NCI-H1105 (cell line): ENCODE measurements at regions not wholly inside any gene's neighbourhood (a gene's known extent, or its start where the extent isn't known, plus 50 kb on each side); places are given as distances from the start of the nearest gene placed in this dataset.
"Not testable (repeated sequence)": the region's sequence is repeated elsewhere in the genome, so short reads cannot be mapped to it uniquely, and the experiment has no call there.

Experiments used
- DNase-seq: peaks from one replicate; lab custom pipeline; 2025; lab: John Stamatoyannopoulos, UW

DNA sequence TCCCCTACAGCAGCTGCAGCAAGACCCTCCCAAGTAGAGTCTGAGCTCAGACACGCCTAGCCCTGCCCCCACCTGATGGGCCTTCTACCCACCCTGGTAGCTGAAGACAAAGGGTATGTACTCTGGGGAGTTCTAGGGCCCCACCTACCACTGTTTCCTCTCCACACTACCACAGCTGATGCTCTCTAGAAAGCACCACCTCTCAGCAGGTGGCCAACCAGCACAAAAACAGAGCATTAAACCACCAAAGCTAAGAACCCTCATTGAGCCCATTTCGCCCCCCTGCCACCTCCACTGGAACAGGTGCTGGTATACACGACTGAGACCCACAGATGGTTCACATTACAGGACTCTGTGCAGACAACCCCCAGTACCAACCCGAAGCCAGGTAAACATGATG, 258.9 kb downstream of the SETD4 start:
- peak; percentile 26 for DNase-seq

DNA sequence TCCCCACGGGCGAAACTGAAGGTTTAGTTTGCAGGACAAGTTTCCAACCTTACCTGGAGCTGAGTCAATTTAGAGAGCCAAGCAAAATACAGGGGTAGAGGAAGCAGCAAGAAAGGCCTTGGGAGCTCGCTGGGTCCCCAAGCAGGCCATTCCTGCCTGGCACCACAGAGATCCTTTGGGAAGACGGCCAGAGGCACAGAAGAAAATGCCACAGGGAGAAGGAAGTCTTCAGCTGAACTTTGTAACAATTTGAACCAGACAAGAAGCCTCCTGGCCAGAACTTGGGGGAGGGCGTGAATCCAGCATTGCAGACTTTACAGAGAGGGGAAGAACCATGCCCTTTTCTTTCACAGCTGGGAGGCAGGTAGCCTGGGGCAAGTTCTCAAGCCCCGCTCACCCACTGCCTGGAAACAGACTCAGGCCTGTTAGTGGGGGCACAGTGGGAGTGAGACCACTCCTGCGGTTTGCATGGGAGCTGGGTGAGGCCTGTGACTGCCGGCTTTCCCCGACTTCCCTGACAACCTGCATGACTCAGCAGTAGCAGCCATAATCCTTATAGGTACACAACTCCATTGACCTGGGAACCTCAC, 259.4 kb downstream of the SETD4 start:
- not testable (repeated sequence) for DNase-seq

DNA sequence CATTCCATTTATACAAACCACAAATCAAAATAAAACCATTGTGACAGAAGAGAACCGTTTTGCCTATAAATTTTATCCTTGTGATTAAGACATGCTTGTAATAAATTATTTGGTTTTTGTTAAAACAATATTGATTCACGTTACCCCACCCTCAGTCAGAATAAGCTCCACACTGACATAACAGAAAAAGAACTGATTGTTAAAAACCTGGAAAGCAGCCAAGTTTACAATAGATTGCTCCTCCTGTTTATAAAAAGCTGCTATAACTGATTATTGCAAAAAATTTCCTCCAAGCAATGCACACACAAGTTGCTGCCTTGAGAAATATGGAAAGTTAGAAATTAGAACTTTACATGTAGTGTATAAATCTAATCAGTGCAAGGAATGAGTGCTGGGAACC, 263.5 kb downstream of the SETD4 start:
- peak; percentile 50 for DNase-seq

DNA sequence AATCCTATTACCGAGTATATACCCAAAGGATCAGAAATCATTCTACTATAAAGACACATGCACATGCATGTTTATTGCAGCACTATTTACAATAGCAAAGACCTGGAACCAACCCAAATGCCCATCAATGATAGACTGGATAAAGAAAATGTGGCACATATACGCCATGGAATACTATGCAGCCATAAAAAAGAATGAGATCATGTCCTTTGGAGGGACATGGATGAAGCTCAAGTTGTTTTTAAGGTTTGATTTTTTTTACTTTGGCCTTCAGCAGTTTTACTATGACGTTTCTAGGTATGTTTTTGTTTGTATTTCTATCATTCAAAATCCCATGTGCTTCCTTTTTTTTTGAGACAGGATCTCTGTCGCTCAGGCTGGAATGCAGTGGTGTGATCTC, 265.8 kb downstream of the SETD4 start:
- DNase-seq = not testable (repeated sequence)

DNA sequence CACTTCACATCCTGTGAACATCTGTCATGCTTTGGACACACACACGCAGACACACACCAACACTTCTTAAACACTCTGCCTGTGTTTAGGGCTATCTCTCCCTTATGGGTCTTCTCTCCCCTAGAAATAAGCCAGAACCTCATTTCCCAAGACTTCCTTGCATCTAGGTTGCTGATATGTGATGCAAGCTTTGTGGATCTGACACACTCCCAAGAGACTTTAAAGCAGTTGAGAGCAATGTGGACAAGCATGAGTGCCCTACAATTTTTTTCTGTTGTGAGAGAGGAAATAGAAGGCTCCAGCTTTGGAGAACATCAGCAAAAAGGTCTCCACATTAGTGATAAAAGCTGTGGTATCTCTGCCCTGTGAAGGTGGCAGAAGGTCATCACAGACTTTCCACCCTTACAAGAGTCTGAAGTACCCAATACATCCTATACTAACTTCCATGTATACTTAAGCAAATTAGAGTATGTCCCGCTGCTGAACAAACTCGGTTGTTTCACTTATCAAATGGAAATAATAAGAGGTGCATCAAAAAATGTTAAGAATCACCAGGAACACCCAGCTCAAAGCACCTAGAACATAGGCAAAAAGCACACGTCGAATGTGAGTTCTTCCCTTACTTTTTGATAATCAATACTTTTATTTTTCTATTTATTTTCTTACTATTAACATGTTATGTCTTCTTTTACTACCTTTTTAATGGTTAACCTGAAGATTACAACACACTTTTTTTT, 267.6 kb downstream of the SETD4 start:
- no peak for DNase-seq

DNA sequence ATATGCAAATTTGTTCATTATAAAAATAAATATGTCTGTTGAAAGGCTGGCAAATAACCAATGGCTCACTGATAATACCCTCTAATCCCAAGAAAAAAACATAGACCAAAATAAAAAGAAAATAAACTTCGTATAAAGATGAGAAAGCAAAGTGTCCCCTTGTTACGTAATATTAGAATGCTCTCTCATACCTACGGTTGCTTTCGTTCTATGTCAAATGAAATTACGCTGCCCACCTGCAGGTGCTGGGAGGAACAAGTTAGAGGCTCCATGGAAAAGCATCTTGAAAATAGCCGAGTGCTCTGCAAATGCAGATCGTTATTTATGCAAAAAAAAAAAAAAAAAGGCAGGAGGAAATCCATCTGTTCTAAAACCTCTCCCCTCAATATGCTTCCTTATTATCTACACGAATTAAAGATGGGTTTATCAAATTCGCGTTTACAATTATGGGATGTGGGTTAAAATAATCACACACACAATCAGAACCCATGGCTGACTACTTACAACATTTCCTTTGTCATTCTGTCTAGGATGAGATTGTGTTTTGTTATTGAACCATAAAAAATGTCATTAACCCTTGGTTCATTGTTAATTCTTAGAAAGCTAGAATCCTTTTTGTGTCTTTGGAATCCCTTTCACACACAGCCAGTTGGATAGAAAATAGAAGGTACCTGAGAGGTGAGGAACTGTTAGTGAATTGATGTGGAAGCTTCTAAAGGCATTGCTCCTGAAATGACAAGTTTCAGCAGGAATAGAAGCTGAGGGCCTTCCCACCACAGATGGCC, 268.6 kb downstream of the SETD4 start:
- no peak for DNase-seq

DNA sequence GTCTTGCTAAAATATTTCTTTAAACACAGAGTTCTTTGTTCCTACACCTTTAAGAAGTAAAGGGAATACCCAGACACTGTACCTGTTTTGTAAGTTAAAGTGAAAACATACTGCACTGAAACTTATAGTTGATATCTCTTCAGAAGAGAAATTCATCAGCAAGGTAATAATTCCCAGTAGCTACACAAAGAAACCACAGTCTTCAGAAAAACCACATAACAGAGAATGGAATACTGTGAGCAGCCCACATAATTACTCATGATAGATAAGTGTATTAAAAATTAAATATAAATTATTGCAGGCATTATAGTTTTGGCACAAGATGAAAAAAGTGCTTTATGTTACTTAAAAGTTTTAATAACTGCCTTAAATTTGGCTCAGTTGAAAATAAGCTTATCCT, 276.6 kb downstream of the SETD4 start:
- no peak for DNase-seq

DNA sequence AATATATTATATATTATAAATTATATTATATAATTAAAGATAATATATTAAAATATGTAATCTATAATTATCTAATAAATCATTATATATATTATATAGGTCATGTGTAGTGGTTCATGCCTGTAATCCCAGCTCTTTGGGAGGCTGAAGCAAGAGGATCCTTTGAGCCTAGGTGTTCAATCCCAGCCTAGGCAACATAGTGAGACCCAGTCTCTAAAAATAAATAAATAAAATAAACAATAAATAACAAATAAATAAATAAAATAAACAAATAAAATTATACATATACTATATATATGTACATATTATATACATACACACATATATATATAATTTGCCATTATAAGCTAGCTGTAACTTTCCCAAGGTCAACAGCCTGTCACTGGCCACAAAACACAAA, 277.7 kb downstream of the SETD4 start:
- DNase-seq = no peak

DNA sequence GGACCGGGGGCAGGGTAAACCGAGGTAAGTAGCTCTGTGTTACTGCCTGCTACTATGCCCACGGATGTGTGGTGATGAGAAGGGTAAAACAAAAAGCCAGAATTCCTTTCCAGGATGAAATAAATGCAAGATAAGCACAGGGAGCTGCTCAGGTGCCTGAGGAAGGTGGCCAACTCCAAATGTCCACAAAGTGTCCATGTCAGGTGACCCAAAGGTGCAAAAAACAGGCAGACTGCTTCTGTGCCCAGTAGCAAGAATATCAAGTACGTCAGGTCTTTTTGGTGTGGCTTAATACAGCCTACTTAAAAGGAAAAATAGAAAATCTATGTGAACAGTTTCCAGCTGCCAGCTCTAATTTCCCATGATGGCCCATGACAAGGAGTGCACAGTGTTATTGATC, 279.3 kb downstream of the SETD4 start:
- DNase-seq = no peak

DNA sequence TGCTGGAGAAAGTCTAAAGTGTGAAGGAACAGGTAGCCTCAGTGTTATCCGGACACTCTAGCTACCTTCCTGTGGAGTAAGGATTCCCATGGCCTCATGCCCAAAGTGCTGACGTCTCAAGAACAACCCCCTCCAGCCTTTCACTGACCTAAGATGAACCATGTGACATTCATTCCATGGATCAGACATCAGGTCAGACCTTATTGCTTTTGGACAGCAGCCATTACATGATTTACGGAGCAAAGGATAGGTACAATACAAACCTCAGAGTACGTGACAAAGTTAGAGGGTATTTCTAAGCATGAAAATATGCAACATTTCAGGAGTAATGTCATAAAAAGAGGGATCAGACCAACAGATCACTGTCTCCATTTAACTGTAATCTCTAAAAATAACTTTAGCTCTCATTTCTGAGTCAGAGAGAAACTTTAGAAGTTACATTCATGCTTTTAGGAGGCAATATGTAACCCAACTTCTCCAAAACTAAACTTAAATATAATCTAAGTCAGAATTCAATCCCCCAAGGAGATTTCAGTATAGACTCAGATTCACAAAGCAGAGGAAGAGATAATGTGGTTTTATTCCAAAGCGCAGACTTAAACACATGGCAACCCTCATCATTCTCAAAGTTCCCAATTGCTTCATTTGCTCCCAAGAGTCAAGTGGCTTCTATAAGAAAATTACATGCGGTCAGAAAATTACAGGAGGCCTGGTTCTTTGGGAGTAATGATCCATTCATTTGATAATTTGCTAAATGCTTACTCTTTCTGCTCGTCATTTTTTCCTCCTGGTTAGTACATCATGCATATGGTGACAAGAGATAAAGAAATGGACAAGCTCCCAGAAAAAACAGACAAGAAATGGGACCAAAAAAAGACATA, 280.4 kb downstream of the SETD4 start:
- no peak for DNase-seq

DNA sequence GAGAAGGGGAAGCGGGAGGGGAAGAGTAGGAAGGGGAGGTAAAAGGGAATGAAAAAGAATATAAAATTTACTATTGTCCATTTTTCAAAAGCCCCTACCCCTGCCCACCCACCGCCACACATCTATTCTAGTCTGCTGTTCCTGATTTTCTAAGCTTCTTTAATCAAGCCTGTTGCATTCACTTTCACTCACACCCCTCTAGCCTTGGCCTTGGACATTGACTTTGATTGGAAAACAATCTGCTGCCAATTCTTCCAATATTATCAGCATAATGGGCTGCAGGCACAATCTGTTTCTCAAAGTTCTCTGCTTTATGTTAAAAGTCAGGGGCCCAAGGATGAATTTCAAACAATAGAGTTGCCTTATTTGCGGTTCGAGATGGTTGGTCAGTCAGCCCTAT, 281.2 kb downstream of the SETD4 start:
- no peak for DNase-seq

DNA sequence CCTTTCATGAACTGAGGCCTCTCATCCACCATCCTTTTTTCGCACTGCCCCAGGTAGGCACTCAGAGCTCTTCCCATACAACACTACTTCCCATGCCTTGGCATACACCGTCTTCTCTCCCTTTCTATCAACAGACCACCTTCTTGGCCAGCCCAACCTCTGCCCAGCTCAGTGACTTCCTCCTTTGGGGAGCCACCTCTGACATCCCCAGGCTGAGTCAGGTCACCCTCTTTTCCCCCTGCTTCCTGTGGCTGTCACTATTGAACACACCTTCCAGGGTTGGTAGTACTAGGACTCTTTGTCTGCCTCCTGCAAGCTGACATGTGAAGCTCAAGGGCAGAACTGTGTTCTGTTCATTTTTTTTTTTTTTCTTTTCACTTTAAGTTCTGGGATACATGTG, 283.2 kb downstream of the SETD4 start:
- DNase-seq = no peak

DNA sequence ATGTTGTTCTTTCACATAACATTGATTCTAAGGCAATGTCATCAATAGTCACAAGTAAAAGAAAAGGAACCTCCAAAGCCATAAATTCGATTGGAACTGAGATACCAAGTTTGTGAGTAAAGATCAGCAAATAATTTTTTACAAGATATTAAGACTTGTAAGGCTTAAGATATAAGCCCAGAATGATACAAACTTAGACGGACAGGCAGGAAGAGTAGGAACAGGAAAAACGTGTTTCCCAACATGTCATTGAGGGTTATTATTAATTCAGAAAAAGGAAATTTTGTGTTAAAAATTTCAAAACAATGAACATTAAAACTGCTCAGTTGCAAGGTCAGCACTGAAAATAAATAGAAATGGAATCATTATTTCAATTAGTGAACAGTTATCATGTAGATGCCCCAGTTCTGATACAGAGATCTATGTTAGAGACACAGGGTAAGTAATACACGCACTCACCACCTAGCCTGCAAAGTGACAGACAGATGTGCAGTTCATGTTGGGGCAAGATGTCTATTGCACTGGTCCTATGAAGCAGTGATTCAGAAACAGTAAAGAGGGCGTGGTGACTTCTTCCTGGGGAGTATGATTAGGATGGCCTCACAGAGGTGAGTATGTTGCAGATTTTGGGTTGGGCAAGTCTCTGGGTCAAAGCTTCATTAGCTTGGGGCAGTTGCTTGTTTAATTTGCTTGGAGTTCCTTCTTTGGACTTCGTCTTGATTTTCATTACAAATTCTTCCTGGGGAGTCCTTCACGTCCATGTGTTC, 284.4 kb downstream of the SETD4 start:
- DNase-seq = no peak

DNA sequence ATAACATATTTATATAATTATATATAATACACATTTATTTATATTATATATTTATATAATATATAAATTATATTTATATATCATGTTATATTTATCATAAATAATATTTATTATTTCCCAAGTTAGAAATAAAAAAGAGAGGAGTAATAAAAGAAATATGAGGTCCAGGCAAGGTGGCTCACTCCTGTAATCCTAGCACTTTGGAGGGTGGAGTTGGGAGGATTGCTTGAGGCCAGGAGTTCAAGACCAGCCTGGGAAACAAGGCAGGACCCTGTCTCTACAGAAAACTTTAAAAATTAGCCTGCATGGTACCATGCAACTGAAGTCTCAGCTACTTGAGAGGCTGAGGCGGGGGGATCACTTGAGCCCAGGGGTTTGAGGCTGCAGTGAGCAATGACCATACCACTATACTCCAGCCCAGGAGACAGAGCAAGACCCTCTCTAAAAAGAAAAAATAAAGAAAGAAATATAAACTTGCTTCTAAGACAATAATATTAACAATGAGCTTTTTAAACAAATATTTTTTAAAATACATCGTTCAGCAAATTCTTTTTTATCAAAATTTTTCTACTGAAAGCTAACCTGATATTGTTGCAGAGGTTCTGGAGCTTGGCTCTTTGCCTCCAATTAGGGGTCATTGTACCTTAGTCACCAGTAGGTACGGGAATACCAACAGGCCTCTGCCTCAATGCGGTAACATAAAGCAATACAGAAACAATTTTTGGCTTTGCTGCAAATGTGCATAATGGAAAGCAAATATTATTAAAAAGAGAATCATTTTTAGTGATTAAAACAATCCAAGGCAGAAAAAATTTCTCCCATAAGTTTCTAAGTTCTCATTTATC, 290.0 kb downstream of the SETD4 start:
- no peak for DNase-seq

DNA sequence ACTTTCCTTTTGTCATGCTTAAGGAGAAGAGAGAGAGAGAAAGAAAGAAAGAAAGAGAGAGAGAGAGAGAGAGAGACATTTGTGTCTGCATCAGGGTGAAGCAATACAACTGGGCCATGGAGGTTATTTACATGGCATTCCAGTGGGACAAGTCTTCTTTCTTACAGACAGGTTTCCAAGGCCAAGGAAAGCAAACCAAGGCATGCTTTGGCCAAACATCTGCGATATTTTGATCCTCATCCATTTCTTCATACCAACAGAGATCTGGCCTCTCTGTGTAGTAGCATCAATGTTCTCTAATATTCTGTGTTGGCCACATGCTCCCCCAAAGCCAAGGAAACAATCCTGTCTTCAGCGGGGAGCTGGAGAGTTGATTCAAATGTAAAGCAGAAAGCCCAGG, 292.1 kb downstream of the SETD4 start:
- no peak for DNase-seq

DNA sequence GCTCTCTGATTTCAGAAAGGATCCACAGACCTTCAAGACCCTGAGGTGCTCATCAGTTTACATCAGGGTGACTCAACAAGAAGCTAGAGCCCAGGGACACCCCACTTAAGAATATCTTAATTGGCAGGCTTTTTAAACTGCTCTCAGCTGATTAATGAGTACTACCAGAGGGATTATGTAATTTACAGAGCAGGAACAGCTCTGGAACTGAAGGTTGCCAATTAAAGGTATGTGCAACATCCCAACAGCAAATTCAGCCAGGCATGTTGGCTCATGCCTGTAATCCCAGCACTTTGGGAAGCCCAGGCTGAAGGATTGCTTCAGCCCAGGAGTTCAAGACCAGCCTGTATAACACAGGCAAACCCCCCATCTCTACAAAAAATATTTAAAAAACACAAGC, 295.7 kb downstream of the SETD4 start:
- no peak for DNase-seq

DNA sequence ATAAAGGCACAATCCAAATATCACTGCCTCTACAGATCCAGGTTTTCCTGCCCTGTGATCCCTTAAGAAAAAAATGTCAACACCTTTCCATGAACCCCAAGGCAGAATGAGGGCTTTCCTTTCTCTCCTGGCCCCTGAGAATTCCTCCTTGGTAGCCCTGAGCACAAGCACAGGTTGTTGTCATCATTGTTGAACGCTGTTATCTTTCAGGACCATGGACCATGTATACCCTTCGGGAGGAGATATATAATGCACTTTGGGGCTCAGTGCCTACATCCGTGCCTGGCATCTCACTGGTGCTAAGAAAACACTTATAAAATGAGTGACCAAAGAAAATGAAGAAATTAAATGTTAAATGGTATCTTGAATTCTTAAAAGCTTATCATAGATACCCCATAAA, 296.2 kb downstream of the SETD4 start:
- DNase-seq = no peak

DNA sequence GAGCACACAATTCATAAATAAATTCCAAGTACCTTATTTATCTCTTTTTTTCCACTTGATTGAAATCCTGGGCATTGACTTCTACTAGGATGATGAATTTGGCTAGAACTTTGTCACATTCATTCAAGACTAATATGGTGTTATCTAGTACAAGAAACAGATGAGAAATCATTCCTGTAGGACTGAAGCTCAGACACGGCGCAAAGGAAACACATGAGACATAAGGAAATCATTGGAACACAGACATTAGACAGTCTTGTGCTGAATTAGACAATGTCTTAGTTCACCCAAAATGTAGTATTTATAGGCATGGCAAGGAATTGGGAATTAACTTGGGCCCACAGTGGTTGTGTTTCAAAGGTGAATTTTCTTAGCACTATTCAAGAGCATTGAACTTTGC, 305.7 kb downstream of the SETD4 start:
- no peak for DNase-seq

DNA sequence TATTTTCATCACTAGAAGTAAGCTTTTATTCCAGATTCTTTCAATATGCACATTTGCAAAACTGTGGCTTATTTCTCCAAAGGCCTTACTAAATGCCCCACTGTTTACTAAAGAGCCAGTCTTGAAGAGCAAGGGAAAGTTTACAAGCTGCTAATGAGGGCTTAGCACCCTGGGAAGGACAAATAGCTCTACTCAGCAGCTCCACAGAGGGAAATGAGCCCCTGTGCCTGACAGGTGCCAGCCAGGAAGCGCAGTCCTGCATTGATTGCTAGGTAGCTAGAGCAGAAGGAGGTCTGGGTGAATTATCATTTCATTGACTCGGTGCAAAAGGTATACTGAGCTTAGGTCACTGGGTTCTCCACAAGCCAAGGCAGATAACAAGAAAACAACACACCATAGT, 307.0 kb downstream of the SETD4 start:
- no peak for DNase-seq

DNA sequence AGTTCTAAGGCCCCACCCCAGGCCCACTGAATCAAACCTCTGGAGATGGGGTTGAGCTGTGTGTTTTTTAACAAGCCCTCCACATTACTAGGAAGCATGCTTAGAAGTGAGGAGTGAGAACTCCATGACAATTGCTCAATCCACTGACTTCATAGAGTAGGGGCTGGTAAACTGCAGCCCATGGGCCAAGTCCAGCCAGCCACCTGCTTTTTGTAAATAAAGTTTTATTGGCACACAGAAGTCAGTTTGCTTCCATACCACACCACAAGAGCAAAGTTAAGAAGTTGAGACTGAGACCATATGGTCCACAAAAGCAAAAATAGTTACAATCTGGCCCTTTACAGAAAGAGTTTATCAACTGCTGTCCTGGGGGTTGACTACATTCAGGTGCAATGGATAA, 309.2 kb downstream of the SETD4 start:
- DNase-seq = no peak

DNA sequence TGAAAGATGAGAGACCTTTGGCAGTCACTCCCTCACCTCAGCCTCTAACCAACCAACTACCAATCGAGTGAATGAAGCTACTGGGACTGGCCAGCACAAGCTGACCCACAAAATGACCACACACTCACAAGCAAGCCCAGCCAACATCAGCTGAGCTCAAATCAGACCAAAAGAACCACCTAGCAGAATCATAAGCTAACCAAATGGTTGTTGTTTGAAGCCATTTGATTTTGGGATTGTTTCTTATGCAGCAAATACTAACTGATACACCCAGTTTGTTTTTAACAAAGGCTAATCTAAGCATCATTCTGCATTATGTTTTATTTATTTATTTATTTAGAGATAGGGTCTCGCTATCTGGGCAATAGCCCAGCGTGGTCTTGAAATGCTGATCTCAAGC, 310.4 kb downstream of the SETD4 start:
- DNase-seq = no peak
